WERI-Rb-1 (cell line): ENCODE measurements at regions not wholly inside any gene's neighbourhood (a gene's known extent, or its start where the extent isn't known, plus 50 kb on each side); places are given as distances from the start of the nearest gene placed in this dataset.
"Not testable (repeated sequence)": the region's sequence is repeated elsewhere in the genome, so short reads cannot be mapped to it uniquely, and the experiment has no call there.

ENCODE experiments used
- DNase-seq: peaks from one replicate; pipeline ENCODE4 v3.0.0-alpha.2; 2020
- H3K27ac ChIP-seq: fragments of 250-450 bp; sonication (Bioruptor Pico); 2 replicates; pipeline ENCODE4 v1.5.1; 2020; ENCODE audit warnings: mild to moderate bottlenecking, moderate library complexity
- H3K27me3 ChIP-seq: fragments of 250-450 bp; sonication (Bioruptor Pico); 2 replicates; pipeline ENCODE4 v1.5.1; 2021; ENCODE audit warnings: mild to moderate bottlenecking, low read depth, moderate library complexity; ENCODE audit not compliant: insufficient read depth, severe bottlenecking
- H3K36me3 ChIP-seq: fragments of 250-450 bp; sonication (Bioruptor Pico); 2 replicates; pipeline ENCODE4 v1.5.1; 2020; ENCODE audit warnings: mild to moderate bottlenecking, moderate library complexity
- H3K4me3 ChIP-seq: 2 replicates; pipeline ENCODE4 v1.5.1; 2011; ENCODE audit warnings: low read depth, mild to moderate bottlenecking, control low read depth, low read length
- H3K9me3 ChIP-seq: fragments of 250-450 bp; sonication (Bioruptor Pico); 2 replicates; pipeline ENCODE4 v1.5.1; 2021; ENCODE audit warnings: mild to moderate bottlenecking, moderate library complexity; ENCODE audit not compliant: severe bottlenecking
- CTCF ChIP-seq: IDR thresholded peaks from 2 replicates; pipeline ENCODE4 v1.5.1; 2011; ENCODE audit warnings: low read depth, mild to moderate bottlenecking, control low read depth, inconsistent platforms, low read length

GRCh38 chr13:69264362-69265334, 843.0 kb upstream of the ATXN8OS start:
- H3K4me3 ChIP-seq: no peak overlapping the region
- no peak overlapping the region for H3K27ac ChIP-seq
- no peak for DNase-seq
- no peak for TF ChIP-seq CTCF
- H3K9me3 ChIP-seq: no peaks in the 10 kb centered on the region
- H3K36me3 ChIP-seq: no peaks in the 10 kb centered on the region
- H3K27me3 ChIP-seq: no peaks in the 10 kb centered on the region

GRCh38 chr13:69243366-69243765, 864.3 kb upstream of the ATXN8OS start:
- H3K4me3 ChIP-seq: no peak overlapping the region
- no peak overlapping the region for H3K27ac ChIP-seq
- DNase-seq: no peak
- TF ChIP-seq CTCF: no peak
- no peaks in the 10 kb centered on the region for H3K36me3 ChIP-seq
- no peaks in the 10 kb centered on the region for H3K27me3 ChIP-seq
- H3K9me3 ChIP-seq: no peaks in the 10 kb centered on the region

- no peak for DNase-seq
- Histone ChIP-seq H3K9me3 (no peaks in the 10 kb centered on the region), H3K4me3 (no peak overlapping the region), H3K36me3 (no peaks in the 10 kb centered on the region), H3K27ac (no peak overlapping the region), H3K27me3 (no peaks in the 10 kb centered on the region)
- TF ChIP-seq CTCF: no peak
Observed at GRCh38 chr13:69234171-69234570, 873.5 kb upstream of the ATXN8OS start.

- Histone ChIP-seq H3K27me3 (no peaks in the 10 kb centered on the region), H3K4me3 (no peak overlapping the region), H3K27ac (no peak overlapping the region)
Observed at GRCh38 chr13:69226427-69226826, 881.2 kb upstream of the ATXN8OS start.

GRCh38 chr13:69221633-69222498, 885.8 kb upstream of the ATXN8OS start:
- H3K36me3 ChIP-seq, H3K27me3 ChIP-seq, H3K27ac ChIP-seq, H3K9me3 ChIP-seq, H3K4me3 ChIP-seq, DNase-seq: not testable (repeated sequence)

More at GRCh38 chr13:69226427-69226826, 881.2 kb upstream of the ATXN8OS start:
- H3K9me3 ChIP-seq: no peaks in the 10 kb centered on the region
- no peak for DNase-seq
- TF ChIP-seq CTCF: no peak
- no peaks in the 10 kb centered on the region for H3K36me3 ChIP-seq

- Histone ChIP-seq H3K9me3 (no peaks in the 10 kb centered on the region), H3K36me3 (no peaks in the 10 kb centered on the region), H3K27me3 (no peaks in the 10 kb centered on the region), H3K27ac (no peak overlapping the region), H3K4me3 (no peak overlapping the region)
- TF ChIP-seq CTCF: no peak
- no peak for DNase-seq
Observed at GRCh38 chr13:69213396-69213795, 894.2 kb upstream of the ATXN8OS start.
